ENCODE measurements at regions not wholly inside any gene's neighbourhood (a gene's known extent, or its start where the extent isn't known, plus 50 kb on each side); places are given as distances from the start of the nearest gene placed in this dataset.

- no peak for DNase-seq (ENCODE audit: low read depth, low spot score)
- in situ Hi-C loops (cut with HindIII; ENCODE audit: low pct_unique_long_range_greater_than_20kb, low sequenced_read_pairs), result no loop called here
Measured at GRCh38 chr4:161249779-161250440, 913.9 kb downstream of the FSTL5 start.

GRCh38 chr4:161248880-161249279 lies 914.9 kb downstream of the FSTL5 start:
- in situ Hi-C loops (cut with HindIII; ENCODE audit: low pct_unique_long_range_greater_than_20kb, low sequenced_read_pairs), result no loop called here

GRCh38 chr4:161247831-161248230 lies 916.0 kb downstream of the FSTL5 start:
- in situ Hi-C loops (cut with HindIII; ENCODE audit: low pct_unique_long_range_greater_than_20kb, low sequenced_read_pairs), result no loop called here
- DNase-seq (ENCODE audit: low read depth, low spot score), result no peak

More at GRCh38 chr4:161248880-161249279, 914.9 kb downstream of the FSTL5 start:
- DNase-seq (ENCODE audit: low read depth, low spot score), result no peak

GRCh38 chr4:161238033-161238432 lies 925.8 kb downstream of the FSTL5 start:
- in situ Hi-C loops (cut with HindIII; ENCODE audit: low pct_unique_long_range_greater_than_20kb, low sequenced_read_pairs), result no loop called here

GRCh38 chr4:161237495-161237894 lies 926.3 kb downstream of the FSTL5 start:
- no peak for DNase-seq (ENCODE audit: low read depth, low spot score)
- in situ Hi-C loops (cut with HindIII; ENCODE audit: low pct_unique_long_range_greater_than_20kb, low sequenced_read_pairs), result no loop called here

More at GRCh38 chr4:161238033-161238432, 925.8 kb downstream of the FSTL5 start:
- DNase-seq (ENCODE audit: low read depth, low spot score), result no peak

GRCh38 chr4:161225327-161225726 lies 938.5 kb downstream of the FSTL5 start:
- in situ Hi-C loops (cut with HindIII; ENCODE audit: low pct_unique_long_range_greater_than_20kb, low sequenced_read_pairs), result no loop called here
- no peak for DNase-seq (ENCODE audit: low read depth, low spot score)

- in situ Hi-C loops (cut with HindIII; ENCODE audit: low pct_unique_long_range_greater_than_20kb, low sequenced_read_pairs), result no loop called here
Measured at GRCh38 chr4:161222889-161223288, 940.9 kb downstream of the FSTL5 start.

GRCh38 chr4:161208564-161208963 lies 955.2 kb downstream of the FSTL5 start:
- DNase-seq (ENCODE audit: low read depth, low spot score), result no peak
- in situ Hi-C loops (cut with HindIII; ENCODE audit: low pct_unique_long_range_greater_than_20kb, low sequenced_read_pairs), result no loop called here

More at GRCh38 chr4:161222889-161223288, 940.9 kb downstream of the FSTL5 start:
- DNase-seq (ENCODE audit: low read depth, low spot score), result no peak

GRCh38 chr4:161206528-161207080 lies 957.2 kb downstream of the FSTL5 start:
- DNase-seq (ENCODE audit: low read depth, low spot score), result no peak
- in situ Hi-C loops (cut with HindIII; ENCODE audit: low pct_unique_long_range_greater_than_20kb, low sequenced_read_pairs), result no loop called here

- no peak for DNase-seq (ENCODE audit: low read depth, low spot score)
- in situ Hi-C loops (cut with HindIII; ENCODE audit: low pct_unique_long_range_greater_than_20kb, low sequenced_read_pairs), result no loop called here
Measured at GRCh38 chr4:161203865-161204264, 959.9 kb downstream of the FSTL5 start.

- no peak for DNase-seq (ENCODE audit: low read depth, low spot score)
Measured at GRCh38 chr4:161197912-161198311, 965.9 kb downstream of the FSTL5 start.

GRCh38 chr4:161197474-161197873 lies 966.3 kb downstream of the FSTL5 start:
- DNase-seq (ENCODE audit: low read depth, low spot score), result no peak
- in situ Hi-C loops (cut with HindIII; ENCODE audit: low pct_unique_long_range_greater_than_20kb, low sequenced_read_pairs), result no loop called here

More at GRCh38 chr4:161197912-161198311, 965.9 kb downstream of the FSTL5 start:
- in situ Hi-C loops (cut with HindIII; ENCODE audit: low pct_unique_long_range_greater_than_20kb, low sequenced_read_pairs), result no loop called here

- in situ Hi-C loops (cut with HindIII; ENCODE audit: low pct_unique_long_range_greater_than_20kb, low sequenced_read_pairs), result no loop called here
- DNase-seq (ENCODE audit: low read depth, low spot score), result no peak
Measured at GRCh38 chr4:161189286-161190134, 974.3 kb downstream of the FSTL5 start.

GRCh38 chr4:161188578-161188977 lies 975.2 kb downstream of the FSTL5 start:
- in situ Hi-C loops (cut with HindIII; ENCODE audit: low pct_unique_long_range_greater_than_20kb, low sequenced_read_pairs), result no loop called here
- no peak for DNase-seq (ENCODE audit: low read depth, low spot score)

- no peak for DNase-seq (ENCODE audit: low read depth, low spot score)
- in situ Hi-C loops (cut with HindIII; ENCODE audit: low pct_unique_long_range_greater_than_20kb, low sequenced_read_pairs), result no loop called here
Measured at GRCh38 chr4:161187569-161187968, 976.2 kb downstream of the FSTL5 start.

- DNase-seq (ENCODE audit: low read depth, low spot score), result no peak
- in situ Hi-C loops (cut with HindIII; ENCODE audit: low pct_unique_long_range_greater_than_20kb, low sequenced_read_pairs), result no loop called here
Measured at GRCh38 chr4:161186750-161187149, 977.0 kb downstream of the FSTL5 start.

- no peak for DNase-seq (ENCODE audit: low read depth, low spot score)
- in situ Hi-C loops (cut with HindIII; ENCODE audit: low pct_unique_long_range_greater_than_20kb, low sequenced_read_pairs), result no loop called here
Measured at GRCh38 chr4:161186012-161186411, 977.8 kb downstream of the FSTL5 start.

GRCh38 chr4:161183729-161184128 lies 980.1 kb downstream of the FSTL5 start:
- in situ Hi-C loops (cut with HindIII; ENCODE audit: low pct_unique_long_range_greater_than_20kb, low sequenced_read_pairs), result no loop called here
- no peak for DNase-seq (ENCODE audit: low read depth, low spot score)

Data from SK-MEL-5 (cell line).